ENCODE measurements at regions not wholly inside any gene's neighbourhood (a gene's known extent, or its start where the extent isn't known, plus 50 kb on each side); places are given as distances from the start of the nearest gene placed in this dataset.
"Not testable (repeated sequence)": the region's sequence is repeated elsewhere in the genome, so short reads cannot be mapped to it uniquely, and the experiment has no call there.

DNA sequence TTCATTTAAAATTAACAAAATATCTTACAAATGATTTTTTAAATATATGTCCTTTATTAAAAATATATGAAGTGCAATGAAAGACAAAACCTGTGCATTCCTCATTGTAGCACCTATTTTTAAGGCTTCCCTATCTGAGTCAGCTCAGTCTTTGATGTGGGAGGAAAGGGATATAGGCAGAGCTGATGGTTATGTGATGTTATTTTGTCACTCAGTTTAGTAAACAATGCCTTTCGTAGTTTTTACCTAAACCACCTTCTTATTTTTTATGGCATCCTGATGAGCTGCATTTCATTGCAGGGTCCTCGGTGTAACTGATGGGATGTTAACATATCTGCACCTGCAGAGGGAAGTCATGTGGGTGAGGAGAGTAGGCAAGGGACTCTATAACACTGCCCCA, 58.9 kb upstream of the FRMD6 start:
- Histone ChIP-seq H3K4me1 (no peaks in the 10 kb centered on the region), H3K9me3 (no peaks in the 10 kb centered on the region), H3K36me3 (no peaks in the 10 kb centered on the region), H3K27me3 (no peaks in the 10 kb centered on the region), H3K27ac (no peak overlapping the region), H3K4me3 (no peak overlapping the region)
- no peak for ATAC-seq
- TF ChIP-seq, protein P1, sequence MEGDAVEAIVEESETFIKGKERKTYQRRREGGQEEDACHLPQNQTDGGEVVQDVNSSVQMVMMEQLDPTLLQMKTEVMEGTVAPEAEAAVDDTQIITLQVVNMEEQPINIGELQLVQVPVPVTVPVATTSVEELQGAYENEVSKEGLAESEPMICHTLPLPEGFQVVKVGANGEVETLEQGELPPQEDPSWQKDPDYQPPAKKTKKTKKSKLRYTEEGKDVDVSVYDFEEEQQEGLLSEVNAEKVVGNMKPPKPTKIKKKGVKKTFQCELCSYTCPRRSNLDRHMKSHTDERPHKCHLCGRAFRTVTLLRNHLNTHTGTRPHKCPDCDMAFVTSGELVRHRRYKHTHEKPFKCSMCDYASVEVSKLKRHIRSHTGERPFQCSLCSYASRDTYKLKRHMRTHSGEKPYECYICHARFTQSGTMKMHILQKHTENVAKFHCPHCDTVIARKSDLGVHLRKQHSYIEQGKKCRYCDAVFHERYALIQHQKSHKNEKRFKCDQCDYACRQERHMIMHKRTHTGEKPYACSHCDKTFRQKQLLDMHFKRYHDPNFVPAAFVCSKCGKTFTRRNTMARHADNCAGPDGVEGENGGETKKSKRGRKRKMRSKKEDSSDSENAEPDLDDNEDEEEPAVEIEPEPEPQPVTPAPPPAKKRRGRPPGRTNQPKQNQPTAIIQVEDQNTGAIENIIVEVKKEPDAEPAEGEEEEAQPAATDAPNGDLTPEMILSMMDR (IDR thresholded peaks at IDR 0.05) = no peak
- DNase-seq = no peak
- intact Hi-C loops (cut with DNase I) = no loop called here

DNA sequence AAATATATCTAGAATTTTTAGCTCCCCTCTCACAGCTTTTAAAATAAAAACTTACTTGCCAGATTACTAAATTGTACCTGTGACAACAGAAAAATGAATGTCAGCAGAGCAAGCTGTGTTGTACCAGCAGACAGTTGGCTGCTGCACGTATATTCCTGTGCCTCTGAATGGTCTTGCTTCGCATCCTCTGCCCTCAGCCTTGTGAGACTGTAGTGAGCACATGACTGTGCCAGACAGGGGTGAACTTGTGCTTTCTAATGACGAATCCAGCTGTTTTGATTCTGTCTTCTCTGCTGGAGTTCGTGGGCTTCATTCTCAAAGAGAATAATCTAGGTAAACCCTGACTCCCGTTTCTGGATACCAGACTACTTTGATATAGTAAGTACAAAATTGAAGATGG, 58.3 kb upstream of the FRMD6 start:
- DNase-seq = no peak
- no peaks in the 10 kb centered on the region for H3K4me1 ChIP-seq
- H3K27ac ChIP-seq = no peak overlapping the region

GRCh38 chr14:51595881-51596455, 55.7 kb upstream of the FRMD6 start:
- no peaks in the 10 kb centered on the region for H3K27me3 ChIP-seq
- no peak for DNase-seq

More for the DNA sequence above, 58.3 kb upstream of the FRMD6 start:
- TF ChIP-seq, protein P1 (IDR thresholded peaks at IDR 0.05) = no peak
- Histone ChIP-seq H3K27me3 (no peaks in the 10 kb centered on the region), H3K9me3 (no peaks in the 10 kb centered on the region), H3K36me3 (no peaks in the 10 kb centered on the region), H3K4me3 (no peak overlapping the region)
- intact Hi-C loops (cut with DNase I) = no loop called here
- ATAC-seq = no peak

GRCh38 chr14:51596488-51597117, 55.1 kb upstream of the FRMD6 start:
- H3K36me3 ChIP-seq = no peaks in the 10 kb centered on the region
- DNase-seq (no peak), ATAC-seq (peak; percentile 39)
- no peak overlapping the region for H3K27ac ChIP-seq
- no peaks in the 10 kb centered on the region for H3K27me3 ChIP-seq
- no peaks in the 10 kb centered on the region for H3K4me1 ChIP-seq
- H3K4me3 ChIP-seq = no peak overlapping the region
- no peaks in the 10 kb centered on the region for H3K9me3 ChIP-seq
- intact Hi-C loops (cut with DNase I) = no loop called here
- TF ChIP-seq, protein P1 (IDR thresholded peaks at IDR 0.05) = no peak

More at GRCh38 chr14:51595881-51596455, 55.7 kb upstream of the FRMD6 start:
- no peaks in the 10 kb centered on the region for H3K4me1 ChIP-seq
- H3K4me3 ChIP-seq = no peak overlapping the region
- no peaks in the 10 kb centered on the region for H3K9me3 ChIP-seq
- no peak for ATAC-seq
- no peaks in the 10 kb centered on the region for H3K36me3 ChIP-seq
- intact Hi-C loops (cut with DNase I) = no loop called here
- TF ChIP-seq, protein P1 (IDR thresholded peaks at IDR 0.05) = no peak
- no peak overlapping the region for H3K27ac ChIP-seq

DNA sequence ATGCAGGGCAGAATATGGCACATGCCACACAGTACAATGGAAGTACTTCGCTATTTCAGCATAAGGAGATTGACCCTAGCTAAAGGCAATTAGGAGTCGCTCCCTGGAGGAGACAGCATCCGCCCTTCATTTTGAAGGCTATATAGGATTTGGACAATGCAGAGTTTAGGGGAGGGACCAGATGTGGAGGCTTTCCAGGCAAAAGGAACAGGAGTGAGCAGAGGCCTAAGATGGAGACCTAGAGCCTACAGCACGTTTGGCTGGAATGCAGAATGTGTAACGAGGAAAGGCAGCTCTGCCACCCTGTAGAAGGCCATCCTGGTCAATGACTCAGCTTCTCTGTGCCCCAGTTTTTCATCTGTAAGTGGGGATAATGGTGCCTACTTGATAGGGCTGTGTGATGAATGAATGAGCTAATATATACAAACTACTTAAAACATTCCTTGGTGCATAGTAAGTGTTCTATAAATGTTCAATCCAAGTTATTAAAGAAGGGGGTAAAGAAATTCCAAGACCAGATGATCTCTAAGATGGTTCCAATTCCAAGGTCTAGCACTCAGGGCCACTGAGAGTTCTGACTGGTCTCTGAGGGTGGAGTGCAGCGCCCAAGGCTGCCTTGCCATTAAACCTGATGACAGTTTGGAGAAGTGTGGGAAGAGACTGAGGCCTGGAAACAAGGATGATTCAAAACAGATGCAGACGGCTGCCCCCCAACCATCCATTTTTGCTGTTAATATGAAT, 54.3 kb upstream of the FRMD6 start:
- no peaks in the 10 kb centered on the region for H3K9me3 ChIP-seq
- H3K4me1 ChIP-seq = no peaks in the 10 kb centered on the region
- DNase-seq (no peak), ATAC-seq (no peak)
- no peak overlapping the region for H3K27ac ChIP-seq
- H3K4me3 ChIP-seq = no peak overlapping the region
- TF ChIP-seq, protein P1 (IDR thresholded peaks at IDR 0.05) = no peak
- intact Hi-C loops (cut with DNase I) = no loop called here
- H3K27me3 ChIP-seq = no peaks in the 10 kb centered on the region
- H3K36me3 ChIP-seq = no peaks in the 10 kb centered on the region

GRCh38 chr14:51598924-51599600, 52.6 kb upstream of the FRMD6 start:
- intact Hi-C loops (cut with DNase I) = not testable (repeated sequence)

More at GRCh38 chr14:51598924-51599600, 52.6 kb upstream of the FRMD6 start:
- H3K27ac ChIP-seq, H3K4me3 ChIP-seq, H3K9me3 ChIP-seq, H3K4me1 ChIP-seq, ATAC-seq, H3K27me3 ChIP-seq, H3K36me3 ChIP-seq, DNase-seq: not testable (repeated sequence)
